HuH-7 (cell line): ENCODE measurements at regions not wholly inside any gene's neighbourhood (a gene's known extent, or its start where the extent isn't known, plus 50 kb on each side); places are given as distances from the start of the nearest gene placed in this dataset.
A peak's percentile ranks its signal among the peaks of the same experiment; 100 is the strongest.
"Not testable (repeated sequence)": the region's sequence is repeated elsewhere in the genome, so short reads cannot be mapped to it uniquely, and the experiment has no call there.

Experiments used
- DNase-seq: peaks from one replicate; pipeline ENCODE4 v3.0.0; 2011; ENCODE audit warnings: low spot score

- no peak for DNase-seq
These were observed 483.9 kb downstream of the OMA1 start for GRCh38 chr1:58062635-58063034.

- no peak for DNase-seq
These were observed 485.9 kb downstream of the OMA1 start for GRCh38 chr1:58060559-58061170.

- DNase-seq: no peak
These were observed 486.7 kb downstream of the OMA1 start for GRCh38 chr1:58059789-58060188.

GRCh38 chr1:58058323-58058722, 488.2 kb downstream of the OMA1 start:
- no peak for DNase-seq

- no peak for DNase-seq
These were observed 488.7 kb downstream of the OMA1 start for GRCh38 chr1:58057826-58058225.

GRCh38 chr1:58051187-58051586, 495.3 kb downstream of the OMA1 start:
- DNase-seq: not testable (repeated sequence)

- DNase-seq: peak; percentile 61
These were observed 499.2 kb downstream of the OMA1 start for GRCh38 chr1:58047265-58047858.

GRCh38 chr1:58045094-58045705, 501.3 kb downstream of the OMA1 start:
- no peak for DNase-seq

- DNase-seq: no peak
These were observed 504.9 kb downstream of the OMA1 start for GRCh38 chr1:58041621-58042020.

GRCh38 chr1:58038574-58038973, 508.0 kb downstream of the OMA1 start:
- no peak for DNase-seq

GRCh38 chr1:58035523-58035922, 511.0 kb downstream of the OMA1 start:
- DNase-seq: peak; percentile 25

- no peak for DNase-seq
These were observed 513.2 kb downstream of the OMA1 start for GRCh38 chr1:58033311-58033710.

- no peak for DNase-seq
These were observed 513.9 kb downstream of the OMA1 start for GRCh38 chr1:58032611-58033073.

GRCh38 chr1:58031416-58031815, 515.1 kb downstream of the OMA1 start:
- no peak for DNase-seq

- DNase-seq: no peak
These were observed 516.1 kb downstream of the OMA1 start for GRCh38 chr1:58030456-58030855.

GRCh38 chr1:58017641-58018040, 528.9 kb downstream of the OMA1 start:
- no peak for DNase-seq

- no peak for DNase-seq
These were observed 533.3 kb downstream of the OMA1 start for GRCh38 chr1:58013237-58013636.

- DNase-seq: no peak
These were observed 534.5 kb downstream of the OMA1 start for GRCh38 chr1:58011978-58012377.

- DNase-seq: no peak
These were observed 540.0 kb downstream of the OMA1 start for GRCh38 chr1:58006421-58007046.

- no peak for DNase-seq
These were observed 541.3 kb downstream of the OMA1 start for GRCh38 chr1:58005212-58005611.

GRCh38 chr1:58003988-58004387, 542.5 kb downstream of the OMA1 start:
- DNase-seq: no peak

GRCh38 chr1:58003059-58003458, 543.5 kb downstream of the OMA1 start:
- DNase-seq: no peak

GRCh38 chr1:58000821-58001220, 545.7 kb downstream of the OMA1 start:
- DNase-seq: no peak
